K562 (cell line): ENCODE measurements at regions not wholly inside any gene's neighbourhood (a gene's known extent, or its start where the extent isn't known, plus 50 kb on each side); places are given as distances from the start of the nearest gene placed in this dataset.

Source experiments
- ATAC-seq: fragments of 200-7000 bp; cut with Tn5 transposase; 3 replicates; pipeline ENCODE4 v1.9.1; 2020; ENCODE audit warnings: moderate library complexity
- BruUV-seq: library from RNA; stranded (reverse); fragments of 400-500 nt; replicated peaks from 2 replicates; lab custom pipeline; 2021; lab: Mats Ljungman, UMichigan
- CTCF ChIA-PET: fragments of 300-600 bp; formaldehyde crosslinking; extraction: SDS; loops from one replicate; lab custom pipeline; 2021; ENCODE audit warnings: low intra/inter-chr PET ratio; lab: Yijun Ruan, JAX
- POLR2A ChIA-PET: fragments of 300-600, 350-650 bp; sonication (Branson Sonifier 250); formaldehyde crosslinking; extraction: SDS; loops from one replicate; lab custom pipeline; 2021; ENCODE audit warnings: antibody characterized with exemption, inconsistent platforms; lab: Yijun Ruan, JAX
- DNase-seq, 4 experiments: peaks; one replicate each; pipeline versions ENCODE4 v3.0.0 to v3.0.0-alpha.2; 2011 to 2018; ENCODE audit warnings: low spot score in 3 of 4, mixed read lengths in 3 of 4; ENCODE audit errors: extremely low read depth in 1 of 4
- FAIRE-seq: peaks from 2 replicates; lab custom pipeline; 2011; peaks lifted over from hg19 to GRCh38; lab: Jason Lieb, UNC
- H2AFZ ChIP-seq: 2 replicates; pipeline ENCODE4 v1.6.0; 2011; ENCODE audit warnings: low read depth, low read length, control low read depth, inconsistent platforms
- H3K27ac ChIP-seq: fragments of 200-600 bp; 3 replicates; pipeline ENCODE4 v1.8.0; 2011; ENCODE audit warnings: low read depth, mild to moderate bottlenecking, control low read depth, inconsistent platforms, low read length, moderate library complexity, mixed read lengths; ENCODE audit errors: extremely low read depth
- H3K27me3 ChIP-seq, 2 experiments: fragments of 300-600 bp in 1 of 2; 2 replicates in 1 of 2; 3 replicates in 1 of 2; pipeline versions ENCODE4 v1.6.0 to v1.8.0; 2011; ENCODE audit warnings: inconsistent platforms in 2 of 2, low read length in 2 of 2, mild to moderate bottlenecking in 1 of 2, mixed read lengths in 1 of 2, moderate library complexity in 1 of 2; ENCODE audit not compliant: control insufficient read depth in 2 of 2, insufficient read depth in 2 of 2
- H3K36me3 ChIP-seq: fragments of 300-600 bp; 3 replicates; pipeline ENCODE4 v1.8.0; 2011; ENCODE audit warnings: mild to moderate bottlenecking, low read length, inconsistent platforms; ENCODE audit not compliant: control insufficient read depth, insufficient read depth
- H3K4me1 ChIP-seq, 2 experiments: fragments of 200-600 bp in 1 of 2; replicated peaks in 1 of 2; 2 replicates in 1 of 2; 3 replicates in 1 of 2; pipeline versions ENCODE4 v1.5.1 to v1.8.0; 2011; ENCODE audit warnings: inconsistent platforms in 2 of 2, low read length in 2 of 2, mild to moderate bottlenecking in 1 of 2, mixed read lengths in 1 of 2, moderate library complexity in 1 of 2; ENCODE audit not compliant: control insufficient read depth in 2 of 2, insufficient read depth in 2 of 2
- H3K4me2 ChIP-seq: 2 replicates; pipeline ENCODE4 v1.6.1; 2011; ENCODE audit warnings: low read length, control low read depth, inconsistent platforms, mixed read lengths; ENCODE audit not compliant: insufficient read depth
- H3K4me3 ChIP-seq: fragments of 200-600 bp; sonication (generic), shearing (Covaris generic); 2 replicates; pipeline ENCODE4 v1.5.1; 2016; ENCODE audit warnings: control low read depth, inconsistent platforms
- H3K79me2 ChIP-seq: fragments of 200-600 bp; 3 replicates; pipeline ENCODE4 v1.8.0; 2011; ENCODE audit warnings: low read length, inconsistent platforms; ENCODE audit not compliant: control insufficient read depth, insufficient read depth
- H3K9ac ChIP-seq, 2 experiments: 2 replicates each; pipeline versions ENCODE4 v1.6.0 to v1.6.1; 2011; ENCODE audit warnings: low read depth in 2 of 2, low read length in 2 of 2, control low read depth in 1 of 2, inconsistent platforms in 1 of 2, mild to moderate bottlenecking in 1 of 2, mixed read lengths in 1 of 2; ENCODE audit not compliant: insufficient read depth in 1 of 2
- H3K9me1 ChIP-seq: one replicate; pipeline ENCODE4 v1.6.0; 2011; ENCODE audit warnings: inconsistent platforms, mild to moderate bottlenecking, low read length, moderate library complexity; ENCODE audit not compliant: control insufficient read depth, insufficient read depth
- H3K9me3 ChIP-seq: replicated peaks from 2 replicates; pipeline ENCODE4 v1.5.1; 2011; ENCODE audit warnings: low read depth, low read length, inconsistent platforms; ENCODE audit not compliant: control insufficient read depth, insufficient read depth
- H4K20me1 ChIP-seq: replicated peaks from 2 replicates; pipeline ENCODE4 v1.6.1; 2011; ENCODE audit warnings: low read length, inconsistent platforms, mixed read lengths; ENCODE audit not compliant: control insufficient read depth, insufficient read depth
- FOXK2 ChIP-seq, 2 experiments: fragments of 450-650 bp; IDR thresholded peaks in 1 of 2; conservative IDR thresholded peaks in 1 of 2; 2 replicates each; pipeline ENCODE4 v1.6.1; 2016; ENCODE audit warnings: low read depth in 2 of 2, mild to moderate bottlenecking in 1 of 2
- GABPA ChIP-seq: fragments of 200-800 bp; sonication (Bioruptor generic); conservative IDR thresholded peaks from 2 replicates; pipeline ENCODE4 v1.6.1; 2016; ENCODE audit warnings: low read depth, missing genetic modification characterization, missing compliant biosample characterization
- MEF2A ChIP-seq: IDR thresholded peaks from 2 replicates; pipeline ENCODE4 v1.6.1; 2011; ENCODE audit warnings: low read depth, mild to moderate bottlenecking, low read length, moderate library complexity; ENCODE audit not compliant: control insufficient read depth
- NELFE ChIP-seq: IDR thresholded peaks from 2 replicates; pipeline ENCODE4 v1.6.1; 2011; ENCODE audit warnings: mild to moderate bottlenecking; ENCODE audit not compliant: insufficient read depth, insufficient read length
- NEUROD1 ChIP-seq: fragments of 150-350 bp; IDR thresholded peaks from 2 replicates; pipeline ENCODE4 v1.6.1; 2014; ENCODE audit warnings: borderline replicate concordance, low read length, low read depth; ENCODE audit not compliant: partially characterized antibody
- NKRF ChIP-seq: fragments of 450-650 bp; IDR thresholded peaks from 2 replicates; pipeline ENCODE4 v1.6.1; 2016; ENCODE audit warnings: borderline replicate concordance
- NR2F6 ChIP-seq: fragments of 450-650 bp; formaldehyde crosslinking; IDR thresholded peaks from 2 replicates; pipeline ENCODE4 v1.4.0; 2020; ENCODE audit warnings: mild to moderate bottlenecking
- PCBP2 ChIP-seq: fragments of 200-400 bp; formaldehyde crosslinking; IDR thresholded peaks from 2 replicates; pipeline ENCODE4 v1.6.1; 2018; ENCODE audit warnings: low read length, low read depth, mild to moderate bottlenecking, moderate library complexity; ENCODE audit not compliant: poor library complexity, severe bottlenecking
- RHOXF2B ChIP-seq: fragments of 250-450 bp; sonication (Bioruptor Pico); conservative IDR thresholded peaks from 2 replicates; pipeline ENCODE4 v1.5.1; 2021
- SREBF1 ChIP-seq: fragments of 150-350 bp; IDR thresholded peaks from 2 replicates; pipeline ENCODE4 v1.6.1; 2014; ENCODE audit warnings: antibody characterized with exemption, low read depth, low read length, borderline replicate concordance
- SRSF1 ChIP-seq: fragments of 200-400 bp; formaldehyde crosslinking; IDR thresholded peaks from 2 replicates; pipeline ENCODE4 v1.6.1; 2017; ENCODE audit warnings: mild to moderate bottlenecking, low read depth, low read length, moderate library complexity
- TFE3 ChIP-seq: fragments of 450-650 bp; formaldehyde crosslinking; IDR thresholded peaks from 2 replicates; pipeline ENCODE4 v1.4.0; 2020; ENCODE audit warnings: mild to moderate bottlenecking, mixed read lengths
- TRIM24 ChIP-seq, 2 experiments: fragments of 450-650 bp; IDR thresholded peaks; 2 replicates each; pipeline ENCODE4 v1.6.1; 2016
- TRIM25 ChIP-seq: fragments of 450-650 bp; IDR thresholded peaks from 2 replicates; pipeline ENCODE4 v1.7.0; 2016; ENCODE audit warnings: borderline replicate concordance
- ZNF584 ChIP-seq: fragments of 200-800 bp; sonication (Bioruptor generic); IDR thresholded peaks from 2 replicates; pipeline ENCODE4 v1.6.1; 2016; ENCODE audit warnings: low read depth, mild to moderate bottlenecking, missing genetic modification characterization, missing compliant biosample characterization
- ZNF586 ChIP-seq: fragments of 450-650 bp; formaldehyde crosslinking; conservative IDR thresholded peaks from 2 replicates; pipeline ENCODE4 v1.4.0; 2020; ENCODE audit warnings: mild to moderate bottlenecking, moderate library complexity
- ZNF830 ChIP-seq: fragments of 250-450 bp; sonication (Bioruptor Pico); IDR thresholded peaks from 2 replicates; pipeline ENCODE4 v1.5.0; 2021; ENCODE audit warnings: mild to moderate bottlenecking
- ZSCAN32 ChIP-seq: fragments of 450-650 bp; formaldehyde crosslinking; IDR thresholded peaks from 2 replicates; pipeline ENCODE4 v1.4.0; 2020; ENCODE audit warnings: mild to moderate bottlenecking, moderate library complexity
- WGBS: fragments of 100-300 bp; shearing (Covaris generic); methylation state at CpG from one replicate; pipeline ENCODE4 v1.1.6; 2016; ENCODE audit warnings: low coverage, mixed read lengths; ENCODE audit not compliant: insufficient coverage; ENCODE audit errors: missing lambda C conversion rate; 5-methylcytosine and 5-hydroxymethylcytosine counted together
- in situ Hi-C: fragments of 300-500 bp; cut with MboI; formaldehyde crosslinking; loops from 4 replicates; pipeline ENCODE4 v1.15.0; 2018; ENCODE audit warnings: inconsistent platforms, mixed read lengths
- intact Hi-C: fragments of 100-400 bp; cut with micrococcal nuclease; formaldehyde crosslinking; loops from 2 replicates; pipeline ENCODE4 v1.14.2; 2022

- BruUV-seq: no TSS peak
- no peak for ATAC-seq
- no peaks in the 10 kb centered on the region for H3K4me1 ChIP-seq
- no peak for DNase-seq
- H3K27ac ChIP-seq: no peak overlapping the region
- H3K36me3 ChIP-seq: no peaks in the 10 kb centered on the region
- no peaks in the 10 kb centered on the region for H4K20me1 ChIP-seq
- WGBS: 2% methylated on average over 3 of the region's 5 CpGs
- FAIRE-seq: no peak
- H3K4me3 ChIP-seq: no peak overlapping the region
- no peaks in the 10 kb centered on the region for H3K9me1 ChIP-seq
- no peak overlapping the region for H3K9ac ChIP-seq
- intact Hi-C loops (no loop called here), in situ Hi-C loops (no loop called here)
- no peaks in the 10 kb centered on the region for H3K9me3 ChIP-seq
- H2AFZ ChIP-seq: no peak overlapping the region
- ChIA-PET POLR2A (interaction anchor here (1.1 kb wide), 1 partner anchor 49 kb away, joined by 3 read pairs; no protein-coding TSS in a partner anchor), CTCF (no interaction called here)
- no peaks in the 10 kb centered on the region for H3K79me2 ChIP-seq
- no peak overlapping the region for H3K4me2 ChIP-seq
- H3K27me3 ChIP-seq: no peaks in the 10 kb centered on the region; a peak in 1 of 5 replicates
- TF ChIP-seq NELFE (no peak), SRSF1 (no peak), PCBP2 (no peak), ZNF584 (CRISPR knock-in tag) (no peak), NKRF (no peak), TFE3 (CRISPR knock-in tag) (no peak), FOXK2 (conservative IDR thresholded peaks at IDR 0.05 in 1 of 2, IDR thresholded peaks at IDR 0.05 in 1 of 2; ENCODE audit: low read depth in 2 of 2) (no peak), TRIM24 (IDR thresholded peaks at IDR 0.05) (no peak), ZNF586 (no peak), NEUROD1 (no peak), ZNF830 (CRISPR knock-in tag) (no peak), TRIM25 (no peak), RHOXF2B (CRISPR knock-in tag) (no peak), NR2F6 (CRISPR knock-in tag) (no peak), SREBF1 (no peak), ZSCAN32 (CRISPR knock-in tag) (no peak), MEF2A (no peak), GABPA (tag) (no peak)
These were observed 409.3 kb downstream of the GALR1 start for GRCh38 chr18:77658751-77659448.
